IMR-90 (cell line): ENCODE measurements at regions not wholly inside any gene's neighbourhood (a gene's known extent, or its start where the extent isn't known, plus 50 kb on each side); places are given as distances from the start of the nearest gene placed in this dataset.

Source experiments
- CTCF ChIP-seq: conservative IDR thresholded peaks from 2 replicates; pipeline ENCODE4 v1.5.1; 2012; ENCODE audit warnings: mild to moderate bottlenecking, low read depth, low read length, improper control_type of control experiment
- FOS ChIP-seq: fragments of 150-350 bp; IDR thresholded peaks from 2 replicates; pipeline ENCODE4 v1.6.1; 2016; ENCODE audit warnings: low read depth, low read length
- POLR2A ChIP-seq: IDR thresholded peaks from 2 replicates; pipeline ENCODE4 v1.6.1; 2012; ENCODE audit warnings: mild to moderate bottlenecking, low read depth, low read length
- RFX5 ChIP-seq: IDR thresholded peaks from 2 replicates; pipeline ENCODE4 v1.8.0; 2012; ENCODE audit warnings: low read depth, mild to moderate bottlenecking, low read length, moderate library complexity
- TF ChIP-seq, protein P1 (sequence below): fragments of 150-350 bp; IDR thresholded peaks from 2 replicates; pipeline ENCODE4 v1.6.1; 2016; ENCODE audit warnings: low read depth, mild to moderate bottlenecking, low read length, moderate library complexity, borderline replicate concordance

DNA sequence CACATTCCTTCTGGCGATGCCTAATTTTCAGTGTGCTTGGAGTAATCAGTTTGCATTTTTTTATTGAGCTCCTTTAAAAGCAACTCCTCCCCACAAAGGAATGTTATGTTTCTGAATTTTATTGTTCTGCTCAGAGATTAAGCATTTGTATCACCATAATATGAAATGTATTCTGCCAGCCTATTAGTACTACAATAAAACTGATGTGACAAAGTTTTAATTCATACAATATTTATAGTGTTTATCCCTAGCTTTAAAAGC, 236.9 kb upstream of the ASCC3 start:
- TF ChIP-seq CTCF (no peak), POLR2A (no peak), RFX5 (no peak), FOS (no peak)
- TF ChIP-seq, protein P1, sequence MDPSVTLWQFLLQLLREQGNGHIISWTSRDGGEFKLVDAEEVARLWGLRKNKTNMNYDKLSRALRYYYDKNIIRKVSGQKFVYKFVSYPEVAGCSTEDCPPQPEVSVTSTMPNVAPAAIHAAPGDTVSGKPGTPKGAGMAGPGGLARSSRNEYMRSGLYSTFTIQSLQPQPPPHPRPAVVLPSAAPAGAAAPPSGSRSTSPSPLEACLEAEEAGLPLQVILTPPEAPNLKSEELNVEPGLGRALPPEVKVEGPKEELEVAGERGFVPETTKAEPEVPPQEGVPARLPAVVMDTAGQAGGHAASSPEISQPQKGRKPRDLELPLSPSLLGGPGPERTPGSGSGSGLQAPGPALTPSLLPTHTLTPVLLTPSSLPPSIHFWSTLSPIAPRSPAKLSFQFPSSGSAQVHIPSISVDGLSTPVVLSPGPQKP, result no peak
